Pancreas (tissue), 10 donors: ENCODE measurements at regions not wholly inside any gene's neighbourhood (a gene's known extent, or its start where the extent isn't known, plus 50 kb on each side); places are given as distances from the start of the nearest gene placed in this dataset.

Experiments used
- ATAC-seq, 4 donors: fragments of 200-7000 bp; cut with Tn5 transposase; one replicate each; pipeline versions ENCODE4 v1.8.0 to v1.9.1; 2020; ENCODE audit warnings: mild to moderate bottlenecking in 4 of 4, moderate library complexity in 4 of 4
- DNase-seq, 6 donors: peaks; one replicate each; pipeline ENCODE4 v3.0.0-alpha.2; 2020
- FAIRE-seq: peaks from 2 replicates; lab custom pipeline; 2012; peaks lifted over from hg19 to GRCh38; lab: Jason Lieb, UNC
- H3K27ac ChIP-seq, 4 donors: fragments of 200-600 bp; sonication (generic); 1 replicate in 3 of 4; 2 replicates in 1 of 4; pipeline versions ENCODE4 v1.5.0 to v1.8.0; 2020
- H3K27me3 ChIP-seq, 4 donors: fragments of 200-600 bp; one replicate each; pipeline ENCODE4 v1.8.0; 2021
- H3K36me3 ChIP-seq, 3 donors: fragments of 200-600 bp; sonication (generic) in 1 of 3; one replicate each; pipeline versions ENCODE4 v1.5.0 to v1.8.0; 2020 to 2021
- H3K4me1 ChIP-seq, 3 donors: fragments of 200-600 bp; one replicate each; pipeline ENCODE4 v1.8.0; 2021
- H3K4me3 ChIP-seq, 4 donors: fragments of 200-600 bp; sonication (generic) in 2 of 4; one replicate each; pipeline versions ENCODE4 v1.5.0 to v1.8.0; 2020 to 2021
- H3K9me3 ChIP-seq, 4 donors: fragments of 200-600 bp; one replicate each; pipeline ENCODE4 v1.8.0; 2021
- WGBS, 2 donors: extraction: QIAGEN DNeasy Blood & Tissue Kit; methylation state at CpG; one replicate each; pipeline ENCODE4 v1.1.7; 2013; 5-methylcytosine and 5-hydroxymethylcytosine counted together
- intact Hi-C, 3 donors: fragments of 100-400 bp; cut with DNase I; formaldehyde crosslinking; loops; one replicate each; pipeline versions ENCODE4 v1.11.1 to v1.14.2; 2022
- TF ChIP-seq, protein P1 (sequence below), 4 donors: fragments of 200-600 bp; sonication (generic) in 3 of 4; IDR thresholded peaks; one replicate each; pipeline versions ENCODE4 v1.5.0 to v1.8.0; 2021; ENCODE audit warnings: antibody characterized with exemption in 4 of 4
- donor health status: healthy with polysubstance abuse.
- donor health status: DM: no; HTN: no; CAD: no; lungs with moderate emphysema.
- donor health status: DM: no; HTN: no; CAD: no.
- donor health status: control.
- donor health status: control.
- donor health status: Bipolar disorder and iron deficiency.
- donor health status: DM: yes; HTN: yes; CAD: no.
- donor health status: DM: no; HTN: no; CAD: no.
- donor health status: DM: no; HTN: no; CAD: no.
- donor health status: DM: yes; HTN: yes; CAD: no.

DNA sequence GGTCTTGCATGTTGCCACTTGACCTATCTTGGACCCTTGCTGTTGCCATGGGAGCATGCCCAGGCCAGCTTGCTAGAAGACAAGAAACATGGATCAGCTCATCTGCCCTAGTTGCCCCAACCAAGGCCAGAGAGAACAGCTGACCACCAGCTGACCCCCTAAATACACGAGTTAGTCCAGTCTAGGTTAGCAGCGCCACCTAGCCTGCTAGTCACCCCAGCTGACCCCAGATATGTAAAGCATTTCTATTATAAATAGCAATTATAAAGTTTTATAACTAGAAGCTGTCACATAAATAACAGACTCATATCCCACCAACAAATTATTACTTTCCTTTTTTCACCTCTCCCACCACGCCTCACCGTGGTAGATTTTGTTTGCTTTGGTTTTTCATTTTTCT lies 387.8 kb downstream of the RASEF start:
- no peak overlapping the region for H3K4me3 ChIP-seq
- TF ChIP-seq, protein P1, sequence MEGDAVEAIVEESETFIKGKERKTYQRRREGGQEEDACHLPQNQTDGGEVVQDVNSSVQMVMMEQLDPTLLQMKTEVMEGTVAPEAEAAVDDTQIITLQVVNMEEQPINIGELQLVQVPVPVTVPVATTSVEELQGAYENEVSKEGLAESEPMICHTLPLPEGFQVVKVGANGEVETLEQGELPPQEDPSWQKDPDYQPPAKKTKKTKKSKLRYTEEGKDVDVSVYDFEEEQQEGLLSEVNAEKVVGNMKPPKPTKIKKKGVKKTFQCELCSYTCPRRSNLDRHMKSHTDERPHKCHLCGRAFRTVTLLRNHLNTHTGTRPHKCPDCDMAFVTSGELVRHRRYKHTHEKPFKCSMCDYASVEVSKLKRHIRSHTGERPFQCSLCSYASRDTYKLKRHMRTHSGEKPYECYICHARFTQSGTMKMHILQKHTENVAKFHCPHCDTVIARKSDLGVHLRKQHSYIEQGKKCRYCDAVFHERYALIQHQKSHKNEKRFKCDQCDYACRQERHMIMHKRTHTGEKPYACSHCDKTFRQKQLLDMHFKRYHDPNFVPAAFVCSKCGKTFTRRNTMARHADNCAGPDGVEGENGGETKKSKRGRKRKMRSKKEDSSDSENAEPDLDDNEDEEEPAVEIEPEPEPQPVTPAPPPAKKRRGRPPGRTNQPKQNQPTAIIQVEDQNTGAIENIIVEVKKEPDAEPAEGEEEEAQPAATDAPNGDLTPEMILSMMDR (IDR thresholded peaks at IDR 0.05), result no peak
- no peak for DNase-seq
- 72 to 83% methylated on average over 4 of the region's 4 CpGs for WGBS, 2 donors
- H3K36me3 ChIP-seq, result no peaks in the 10 kb centered on the region
- intact Hi-C loops, result no loop called here
- H3K27me3 ChIP-seq, result no peaks in the 10 kb centered on the region
- no peak for ATAC-seq
- H3K9me3 ChIP-seq, result no peaks in the 10 kb centered on the region
- no peak overlapping the region for H3K27ac ChIP-seq
- no peak for FAIRE-seq
- no peaks in the 10 kb centered on the region for H3K4me1 ChIP-seq

DNA sequence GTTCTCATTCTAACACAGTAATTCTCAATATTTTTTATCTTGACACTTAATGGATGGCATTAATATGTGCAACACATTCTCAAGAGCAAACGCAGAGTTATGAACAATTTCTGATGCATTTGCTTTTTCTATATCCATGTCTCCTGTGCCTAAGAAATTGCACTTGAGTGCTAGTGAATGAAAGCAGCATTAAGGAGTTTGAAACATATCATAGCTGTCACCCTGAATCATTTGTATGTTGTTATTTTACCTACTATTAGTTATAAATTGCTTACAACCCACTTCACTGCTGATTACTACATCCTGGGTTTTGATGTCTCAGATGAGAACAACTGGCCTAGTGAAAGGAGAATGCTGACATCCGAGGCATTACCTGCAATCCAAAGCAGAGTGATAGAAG lies 387.3 kb downstream of the RASEF start:
- H3K4me1 ChIP-seq, result no peaks in the 10 kb centered on the region
- 59 to 60% methylated on average over 2 of the region's 2 CpGs for WGBS, 2 donors
- H3K4me3 ChIP-seq, result no peak overlapping the region
- TF ChIP-seq, protein P1 (IDR thresholded peaks at IDR 0.05), result no peak
- FAIRE-seq, result no peak
- H3K27ac ChIP-seq, result no peak overlapping the region
- ATAC-seq, result no peak
- H3K36me3 ChIP-seq, result no peaks in the 10 kb centered on the region
- DNase-seq, result no peak
- no peaks in the 10 kb centered on the region for H3K9me3 ChIP-seq
- H3K27me3 ChIP-seq, result no peaks in the 10 kb centered on the region
- intact Hi-C loops, result no loop called here

DNA sequence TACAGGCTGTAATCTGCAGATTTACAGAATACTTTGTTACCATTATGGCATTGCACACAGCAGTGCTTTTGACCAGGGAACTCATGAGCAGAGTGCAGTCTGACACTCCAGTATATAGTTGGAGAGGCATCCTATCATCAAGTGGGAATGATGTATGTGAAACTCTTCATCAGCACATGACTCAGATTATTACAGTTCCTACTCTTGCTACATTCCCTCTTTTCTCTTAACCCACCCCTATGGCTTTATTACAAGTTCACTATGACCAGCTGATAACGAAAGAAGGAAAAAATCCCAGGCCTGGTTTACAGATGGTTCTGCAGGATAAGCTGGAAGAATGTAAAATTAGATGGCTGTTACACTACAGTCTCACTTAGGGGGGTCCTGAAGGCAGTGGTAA lies 385.9 kb downstream of the RASEF start:
- FAIRE-seq (no peak), ATAC-seq (no peak), DNase-seq (no peak)
- Histone ChIP-seq H3K27me3 (no peaks in the 10 kb centered on the region), H3K9me3 (no peaks in the 10 kb centered on the region), H3K4me1 (no peaks in the 10 kb centered on the region), H3K27ac (no peak overlapping the region), H3K36me3 (no peaks in the 10 kb centered on the region), H3K4me3 (no peak overlapping the region)
- 79 to 91% methylated on average over 1 of the region's 1 CpG for WGBS, 2 donors
- TF ChIP-seq, protein P1 (IDR thresholded peaks at IDR 0.05), result no peak
- intact Hi-C loops, result no loop called here

DNA sequence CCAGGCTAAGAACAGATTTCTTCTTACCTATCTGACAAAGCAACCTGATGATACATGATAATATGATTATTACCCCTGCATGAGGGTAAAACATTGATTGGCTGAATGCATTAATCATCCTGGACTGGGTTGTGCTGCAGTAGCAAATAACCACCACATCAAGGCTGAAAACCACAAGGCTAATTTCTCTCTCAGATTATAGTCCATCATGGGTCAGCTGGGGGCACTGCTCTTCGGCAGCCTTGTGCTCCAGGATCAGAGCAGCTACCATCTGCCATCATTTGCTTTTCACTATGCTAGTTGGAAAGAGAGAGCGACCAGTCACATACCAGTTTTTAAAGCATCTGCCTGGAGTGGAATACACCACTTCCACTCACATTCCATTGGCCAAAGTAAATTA lies 383.5 kb downstream of the RASEF start:
- ATAC-seq, result no peak
- no peak overlapping the region for H3K27ac ChIP-seq
- intact Hi-C loops, result no loop called here
- no peak for DNase-seq
- TF ChIP-seq, protein P1 (IDR thresholded peaks at IDR 0.05), result no peak
- H3K27me3 ChIP-seq, result no peaks in the 10 kb centered on the region
- H3K9me3 ChIP-seq, result no peaks in the 10 kb centered on the region
- H3K4me1 ChIP-seq, result no peaks in the 10 kb centered on the region
- H3K4me3 ChIP-seq, result no peak overlapping the region
- WGBS, 2 donors, result 52 to 55% methylated on average over 2 of the region's 2 CpGs
- no peaks in the 10 kb centered on the region for H3K36me3 ChIP-seq
- no peak for FAIRE-seq

DNA sequence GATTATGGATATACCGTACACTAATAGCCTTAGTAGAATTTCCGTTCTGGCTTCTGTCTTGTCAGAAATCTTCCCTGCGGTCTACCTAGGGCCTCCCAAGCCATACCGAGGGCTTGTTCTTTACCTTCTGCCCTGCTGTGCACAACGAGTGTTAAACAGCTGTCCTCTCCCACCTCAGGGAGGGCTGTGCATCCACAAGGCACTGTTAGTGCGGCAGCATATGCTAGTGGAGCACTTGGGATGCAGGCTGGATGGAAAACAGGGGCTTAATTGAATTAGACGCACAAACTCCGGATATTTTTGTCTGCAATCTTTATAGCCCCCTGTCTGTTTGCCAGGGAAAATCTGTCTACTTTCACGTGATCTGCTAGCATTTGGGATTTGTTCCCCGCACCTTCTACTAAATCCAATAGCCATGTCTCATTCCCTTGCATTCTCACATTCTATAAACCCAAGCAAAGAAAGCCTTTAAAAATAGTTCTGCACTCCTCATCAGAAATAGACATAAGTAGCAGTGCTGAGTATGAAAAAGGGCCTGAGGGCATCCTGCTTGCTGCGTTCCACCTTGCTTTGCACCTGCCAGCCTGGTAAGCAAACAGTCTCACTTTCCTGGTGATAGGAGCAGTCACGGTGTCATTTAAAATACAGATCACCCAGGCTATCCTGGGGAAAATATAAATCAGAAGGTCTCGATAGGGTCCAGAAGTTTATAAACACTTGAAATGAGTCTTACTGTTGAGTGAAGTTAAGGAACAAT lies 382.6 kb downstream of the RASEF start:
- Histone ChIP-seq H3K27ac (no peak overlapping the region), H3K9me3 (no peaks in the 10 kb centered on the region), H3K27me3 (no peaks in the 10 kb centered on the region), H3K4me1 (no peaks in the 10 kb centered on the region), H3K4me3 (no peak overlapping the region), H3K36me3 (no peaks in the 10 kb centered on the region)
- DNase-seq, result no peak
- no peak for FAIRE-seq
- intact Hi-C loops, result no loop called here
- 57 to 60% methylated on average over 13 of the region's 13 CpGs for WGBS, 2 donors
- TF ChIP-seq, protein P1 (IDR thresholded peaks at IDR 0.05), result no peak
- no peak for ATAC-seq
